ENCODE measurements at regions not wholly inside any gene's neighbourhood (a gene's known extent, or its start where the extent isn't known, plus 50 kb on each side); places are given as distances from the start of the nearest gene placed in this dataset.

DNA sequence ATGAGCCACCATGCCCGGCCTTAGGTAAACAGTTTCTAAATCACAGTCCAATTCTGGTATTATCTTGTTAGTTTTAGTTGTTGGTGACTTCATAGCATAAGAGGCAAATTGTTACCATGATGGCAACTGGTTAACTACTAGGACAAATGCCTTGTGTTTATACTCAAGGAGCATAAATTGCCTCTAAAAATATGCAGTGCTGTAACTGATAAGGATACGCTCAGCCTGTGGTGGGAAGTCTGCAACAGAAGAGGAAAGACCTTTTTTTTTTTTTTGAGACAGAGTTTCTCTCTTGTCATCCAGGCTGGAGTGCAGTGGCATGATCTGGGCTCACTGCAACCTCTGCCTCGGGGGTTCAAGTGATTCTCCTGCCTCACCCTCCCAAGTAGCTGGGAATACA is 311.9 kb upstream of the ARGLU1 start:
- no peak for DNase-seq (ENCODE audit: low spot score)

DNA sequence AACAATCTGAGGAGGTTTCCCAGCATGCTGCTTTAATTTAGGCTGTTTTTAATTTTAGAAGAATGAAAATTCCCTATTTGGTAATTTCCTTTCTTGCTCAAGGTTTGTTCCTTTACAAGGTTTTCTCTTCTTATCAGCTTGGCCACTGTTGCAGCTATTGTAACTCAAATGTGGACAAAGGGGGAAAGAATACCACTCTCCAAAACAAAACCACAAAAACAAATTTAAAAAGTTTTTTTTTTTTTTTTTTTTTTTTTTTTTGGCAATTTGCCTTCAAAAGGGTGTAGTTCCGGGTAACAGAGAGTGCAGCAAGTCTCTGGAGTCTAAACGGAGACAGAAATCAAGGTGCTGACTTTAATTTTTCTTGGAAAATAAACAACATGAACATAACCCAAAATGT is 306.4 kb upstream of the ARGLU1 start:
- no peak for DNase-seq (ENCODE audit: low spot score)

- no peak for DNase-seq (ENCODE audit: low spot score)
Measured at GRCh38 chr13:106873810-106874209, 305.9 kb upstream of the ARGLU1 start.

DNA sequence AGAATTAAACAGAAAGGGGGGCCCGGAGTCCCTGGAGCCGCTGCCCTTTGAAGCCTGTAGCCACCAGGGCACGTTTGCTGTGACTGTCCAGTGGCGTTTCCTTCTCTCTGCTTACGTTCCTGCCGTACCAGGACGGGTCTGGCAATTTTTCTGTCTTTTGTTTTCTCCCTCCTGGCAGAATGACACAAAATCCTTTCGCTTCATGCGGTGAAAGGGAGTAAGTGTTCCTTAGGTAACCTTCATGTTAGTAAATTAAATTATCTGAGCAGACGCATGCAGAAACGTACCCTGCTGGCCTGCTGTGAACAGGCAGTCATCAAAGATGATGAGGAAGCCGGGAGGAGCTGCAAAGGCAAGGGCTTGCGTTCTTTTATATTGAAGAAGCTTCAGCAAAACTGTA is 299.3 kb upstream of the ARGLU1 start:
- DNase-seq (ENCODE audit: low spot score), result no peak

DNA sequence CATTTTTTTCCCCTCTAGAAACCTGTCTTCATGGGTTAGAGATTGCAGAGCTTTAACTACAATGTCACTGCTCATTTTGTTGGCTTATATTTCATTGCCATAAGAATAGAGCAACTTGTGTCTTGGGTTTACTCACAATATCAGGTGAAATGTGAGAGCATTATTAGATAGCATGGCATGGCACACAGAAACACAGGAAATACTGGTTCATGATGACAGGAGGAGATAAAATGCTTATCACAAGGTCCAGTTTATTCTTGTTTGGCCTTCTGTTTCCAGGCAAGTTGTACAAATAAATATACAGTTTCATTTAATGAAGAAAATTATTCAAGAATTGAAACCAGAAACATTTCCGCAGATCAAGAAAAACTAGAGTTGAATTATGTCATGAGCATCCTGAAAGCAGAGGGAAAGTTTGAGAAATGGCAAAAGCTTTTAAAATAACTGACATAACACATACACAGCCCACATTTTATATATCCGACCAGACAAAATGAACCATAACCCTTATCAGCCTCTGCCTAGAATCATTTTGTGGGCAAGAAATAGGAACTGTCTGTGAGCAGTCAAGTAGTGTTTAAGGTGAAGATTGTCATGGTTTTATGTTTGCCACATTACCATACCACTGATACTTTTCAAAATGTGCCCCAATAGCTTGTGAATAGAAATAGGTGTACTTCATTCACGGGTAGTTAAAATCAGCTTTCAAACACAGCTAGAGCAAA is 297.9 kb upstream of the ARGLU1 start:
- no peak for DNase-seq (ENCODE audit: low spot score)

DNA sequence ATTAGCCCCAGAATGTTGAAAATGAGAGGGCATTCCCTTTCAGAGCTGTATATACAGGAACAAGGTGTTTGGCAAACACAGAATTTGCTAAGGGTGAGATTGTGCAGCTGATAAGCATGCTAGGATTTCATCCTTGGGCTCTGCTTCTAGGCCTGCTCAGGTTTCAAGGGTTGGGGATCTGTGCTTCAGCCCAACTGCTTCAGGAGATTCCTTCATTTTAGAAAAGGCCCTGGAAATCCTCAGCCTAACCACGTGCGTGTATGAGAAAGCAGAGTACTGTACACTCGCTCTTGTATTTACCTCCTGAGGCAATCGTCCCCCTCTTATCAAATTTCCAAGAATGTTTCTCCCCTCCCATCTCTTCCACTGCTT is 291.6 kb upstream of the ARGLU1 start:
- no peak for DNase-seq (ENCODE audit: low spot score)

- no peak for DNase-seq (ENCODE audit: low spot score)
Measured at GRCh38 chr13:106858903-106859532, 291.1 kb upstream of the ARGLU1 start.

GRCh38 chr13:106852436-106852835 is 284.5 kb upstream of the ARGLU1 start:
- no peak for DNase-seq (ENCODE audit: low spot score)

GRCh38 chr13:106850973-106851650 is 283.2 kb upstream of the ARGLU1 start:
- no peak for DNase-seq (ENCODE audit: low spot score)

GRCh38 chr13:106846571-106847448 is 278.9 kb upstream of the ARGLU1 start:
- DNase-seq (ENCODE audit: low spot score), result no peak

GRCh38 chr13:106836186-106836802 is 268.4 kb upstream of the ARGLU1 start:
- no peak for DNase-seq (ENCODE audit: low spot score)

DNA sequence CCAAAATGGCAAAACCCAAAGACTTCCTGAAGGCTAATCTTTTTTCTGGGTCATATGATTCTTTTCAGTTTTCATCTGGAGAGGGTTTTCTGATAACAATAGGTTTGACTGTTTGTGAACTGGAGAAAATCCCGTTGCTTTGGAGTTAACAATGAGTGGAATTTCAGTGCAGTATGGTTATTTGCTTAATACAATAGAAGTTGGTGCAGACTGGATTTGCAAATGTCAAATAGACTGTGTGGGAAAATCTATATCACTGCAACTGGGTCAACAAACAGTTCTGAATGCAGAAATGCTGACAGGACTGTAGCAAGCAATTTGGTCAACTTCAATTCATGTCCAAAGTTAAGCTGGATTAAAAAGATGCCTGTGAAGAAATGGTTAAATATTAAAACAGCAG is 267.5 kb upstream of the ARGLU1 start:
- no peak for DNase-seq (ENCODE audit: low spot score)

- no peak for DNase-seq (ENCODE audit: low spot score)
Measured at GRCh38 chr13:106821979-106822378, 254.0 kb upstream of the ARGLU1 start.

DNA sequence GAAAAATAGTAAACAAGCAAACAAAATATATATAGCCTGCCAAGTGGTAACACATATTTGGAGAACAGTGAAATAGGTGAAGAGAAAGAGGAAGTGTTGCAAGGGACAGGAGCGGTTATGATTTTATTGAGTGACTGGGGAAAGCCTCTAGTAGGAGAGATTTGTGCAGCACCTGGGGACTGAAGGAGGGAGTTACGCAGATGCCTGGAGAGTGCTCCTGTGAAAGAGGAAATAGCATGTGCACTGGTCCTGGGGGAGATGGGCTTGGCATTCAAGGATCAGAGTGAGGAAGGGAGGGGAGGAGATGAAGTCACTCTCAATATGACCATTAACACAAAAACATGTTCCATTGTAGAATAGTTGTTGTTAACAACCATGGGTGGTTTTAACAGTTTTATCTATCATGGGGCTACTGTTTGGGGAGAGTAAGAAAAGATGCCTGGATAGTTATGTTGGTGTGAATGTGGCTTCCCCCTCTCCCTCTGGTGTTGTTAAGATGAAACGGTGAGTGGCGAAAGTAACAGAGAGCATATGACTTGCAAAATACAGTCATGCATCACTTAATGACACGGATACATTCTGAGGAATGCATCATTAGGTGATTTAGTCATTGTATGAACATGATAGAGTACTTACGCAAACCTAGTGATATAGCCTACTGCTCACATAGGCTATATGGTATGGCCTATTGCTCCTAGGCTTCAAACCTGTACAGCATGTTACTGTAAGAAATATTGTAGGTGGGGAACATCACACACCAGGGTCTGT is 251.7 kb upstream of the ARGLU1 start:
- DNase-seq (ENCODE audit: low spot score), result no peak

DNA sequence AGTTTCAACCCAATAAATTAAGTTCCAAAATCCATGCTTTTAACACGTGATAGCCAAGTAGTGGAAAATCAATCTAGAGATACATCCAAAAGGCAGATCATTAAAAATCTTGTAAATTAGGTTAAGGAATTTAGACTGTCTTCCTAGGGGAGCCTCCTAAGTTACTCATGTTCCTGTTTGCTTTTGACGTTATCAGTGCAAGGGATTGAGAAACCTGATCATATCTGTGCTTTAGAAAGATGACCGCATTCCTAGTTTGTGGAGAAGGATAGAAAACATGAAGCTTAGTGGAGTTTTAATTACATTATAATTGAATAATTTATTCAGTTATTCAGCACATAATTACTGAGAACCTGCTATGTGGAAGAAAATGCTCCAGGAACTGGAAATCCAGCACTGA is 251.0 kb upstream of the ARGLU1 start:
- no peak for DNase-seq (ENCODE audit: low spot score)

- no peak for DNase-seq (ENCODE audit: low spot score)
Measured at GRCh38 chr13:106815545-106815944, 247.6 kb upstream of the ARGLU1 start.

DNA sequence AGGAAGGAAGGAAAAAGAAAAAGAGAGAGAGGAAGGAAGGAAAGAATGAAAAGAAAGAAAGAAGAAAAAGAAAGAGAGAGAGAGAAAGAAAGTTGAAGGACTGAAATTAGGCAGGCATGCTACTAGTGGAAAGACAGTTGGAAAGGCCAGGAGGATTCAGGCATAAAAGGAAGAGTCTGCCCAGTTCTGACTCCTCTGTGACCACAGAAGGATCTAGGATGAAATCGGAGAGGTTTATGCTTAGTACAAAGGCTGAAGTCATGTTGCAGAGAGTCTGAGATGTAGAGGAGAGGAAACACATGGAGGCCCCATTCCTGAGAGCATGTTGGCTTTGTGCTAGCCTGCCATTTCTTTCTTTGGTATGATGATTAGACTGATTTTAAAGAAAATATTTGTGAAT is 246.5 kb upstream of the ARGLU1 start:
- DNase-seq (ENCODE audit: low spot score), result no peak

DNA sequence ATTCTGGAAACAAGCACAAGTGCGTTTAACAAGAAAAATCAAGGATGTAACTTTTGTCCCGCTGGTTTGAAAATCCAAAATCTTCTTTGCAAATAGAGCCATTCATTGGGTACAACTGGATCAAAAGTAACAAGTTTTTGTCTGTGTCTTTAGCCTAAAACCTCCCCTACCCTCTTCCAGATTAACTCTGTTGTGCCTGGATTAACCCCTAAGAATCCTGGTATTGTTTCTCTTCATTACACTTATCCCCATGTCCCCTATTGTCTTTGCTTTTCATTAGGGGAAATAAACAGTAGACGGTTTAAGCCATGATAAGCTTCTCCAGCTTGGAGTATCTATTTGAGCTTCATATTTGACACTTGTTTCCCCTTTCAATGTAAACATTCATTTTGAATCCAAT is 242.1 kb upstream of the ARGLU1 start:
- no peak for DNase-seq (ENCODE audit: low spot score)

GRCh38 chr13:106804991-106805390 is 237.1 kb upstream of the ARGLU1 start:
- DNase-seq (ENCODE audit: low spot score), result no peak

DNA sequence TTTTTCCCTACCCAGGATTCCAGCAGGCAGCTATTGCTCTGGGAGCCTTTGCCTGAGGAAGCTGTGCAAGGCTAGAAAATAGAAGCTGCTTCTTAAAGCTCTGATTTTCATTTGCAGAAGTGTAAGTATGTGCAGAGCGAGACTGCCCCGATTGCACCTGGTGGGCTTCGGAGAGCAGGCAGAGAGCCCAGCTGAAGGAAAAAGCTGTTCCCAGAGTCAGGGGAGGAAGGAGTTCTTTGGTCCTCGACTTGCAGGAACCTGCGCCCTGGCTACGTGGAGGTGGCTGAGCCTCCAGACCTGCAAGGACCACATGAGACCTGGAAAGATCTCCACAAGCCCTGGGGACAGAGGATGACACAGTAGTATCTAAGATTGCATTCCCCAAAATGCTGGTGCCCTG is 235.0 kb upstream of the ARGLU1 start:
- no peak for DNase-seq (ENCODE audit: low spot score)

DNA sequence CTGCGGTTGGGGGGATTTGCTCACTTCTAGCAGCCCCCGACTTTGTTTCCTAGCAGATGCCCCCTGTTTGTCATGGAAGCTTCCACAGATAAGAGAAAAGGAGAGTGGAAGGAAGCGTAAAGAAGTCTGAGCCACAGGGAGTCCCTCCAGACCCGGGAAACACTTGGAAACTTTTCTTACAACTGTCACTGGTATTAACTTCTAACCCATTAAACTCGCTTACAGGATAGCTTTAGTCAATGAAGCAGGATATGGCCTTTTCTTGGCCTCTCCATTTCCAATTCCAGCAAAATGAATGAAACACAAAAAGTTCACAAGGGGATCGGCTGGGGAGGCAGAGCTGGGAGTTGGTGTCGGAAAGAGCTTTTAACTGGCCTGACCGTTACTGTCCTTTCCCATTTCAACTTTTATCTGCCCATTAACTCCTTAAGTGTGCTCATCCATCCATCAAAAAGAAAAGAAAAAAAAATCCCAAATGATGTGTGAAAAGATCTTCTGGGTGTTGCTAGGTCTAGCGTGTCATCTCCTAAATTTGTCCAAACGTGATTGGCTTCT is 231.9 kb upstream of the ARGLU1 start:
- no peak for DNase-seq (ENCODE audit: low spot score)

All from germinal center (tissue), 1 donor.